ENCODE measurements at regions not wholly inside any gene's neighbourhood (a gene's known extent, or its start where the extent isn't known, plus 50 kb on each side); places are given as distances from the start of the nearest gene placed in this dataset.

GRCh38 chr10:8874972-8875371, 820.5 kb downstream of the GATA3 start:
- DNase-seq (ENCODE audit: low read depth), result no peak

GRCh38 chr10:8876171-8876570, 821.7 kb downstream of the GATA3 start:
- no peak for DNase-seq (ENCODE audit: low read depth)

- DNase-seq (ENCODE audit: low read depth), result no peak
Observed at GRCh38 chr10:8889538-8889937, 835.0 kb downstream of the GATA3 start.

- DNase-seq (ENCODE audit: low read depth), result no peak
Observed at GRCh38 chr10:8893102-8893501, 838.6 kb downstream of the GATA3 start.

GRCh38 chr10:8894148-8894547, 839.7 kb downstream of the GATA3 start:
- DNase-seq (ENCODE audit: low read depth), result no peak

- no peak for DNase-seq (ENCODE audit: low read depth)
Observed at GRCh38 chr10:8897769-8898168, 843.3 kb downstream of the GATA3 start.

GRCh38 chr10:8898745-8899330, 844.4 kb downstream of the GATA3 start:
- no peak for DNase-seq (ENCODE audit: low read depth)

- no peak for DNase-seq (ENCODE audit: low read depth)
Observed at GRCh38 chr10:8902926-8903325, 848.4 kb downstream of the GATA3 start.

- no peak for DNase-seq (ENCODE audit: low read depth)
Observed at GRCh38 chr10:8908013-8908412, 853.5 kb downstream of the GATA3 start.

- no peak for DNase-seq (ENCODE audit: low read depth)
Observed at GRCh38 chr10:8910314-8910713, 855.8 kb downstream of the GATA3 start.

GRCh38 chr10:8911032-8911431, 856.5 kb downstream of the GATA3 start:
- no peak for DNase-seq (ENCODE audit: low read depth)

- no peak for DNase-seq (ENCODE audit: low read depth)
Observed at GRCh38 chr10:8912108-8912507, 857.6 kb downstream of the GATA3 start.

- DNase-seq (ENCODE audit: low read depth), result peak; percentile 17
Observed at GRCh38 chr10:8913720-8914119, 859.2 kb downstream of the GATA3 start.

- DNase-seq (ENCODE audit: low read depth), result peak; percentile 1
Observed at GRCh38 chr10:8919280-8919679, 864.8 kb downstream of the GATA3 start.

GRCh38 chr10:8921568-8921967, 867.1 kb downstream of the GATA3 start:
- DNase-seq (ENCODE audit: low read depth), result no peak

- DNase-seq (ENCODE audit: low read depth), result no peak
Observed at GRCh38 chr10:8923096-8923495, 868.6 kb downstream of the GATA3 start.

GRCh38 chr10:8927705-8928104, 873.2 kb downstream of the GATA3 start:
- no peak for DNase-seq (ENCODE audit: low read depth)

GRCh38 chr10:8946451-8946850, 892.0 kb downstream of the GATA3 start:
- DNase-seq (ENCODE audit: low read depth), result no peak

- DNase-seq (ENCODE audit: low read depth), result no peak
Observed at GRCh38 chr10:8950978-8951377, 896.5 kb downstream of the GATA3 start.

- no peak for DNase-seq (ENCODE audit: low read depth)
Observed at GRCh38 chr10:8951440-8952089, 897.1 kb downstream of the GATA3 start.

GRCh38 chr10:8956400-8956799, 901.9 kb downstream of the GATA3 start:
- no peak for DNase-seq (ENCODE audit: low read depth)

- no peak for DNase-seq (ENCODE audit: low read depth)
Observed at GRCh38 chr10:8962249-8962648, 907.8 kb downstream of the GATA3 start.

- DNase-seq (ENCODE audit: low read depth), result no peak
Observed at GRCh38 chr10:8967061-8967460, 912.6 kb downstream of the GATA3 start.

GRCh38 chr10:8969853-8970252, 915.4 kb downstream of the GATA3 start:
- DNase-seq (ENCODE audit: low read depth), result no peak

All from RPMI7951 (cell line).